HepG2 (cell line): ENCODE measurements at regions not wholly inside any gene's neighbourhood (a gene's known extent, or its start where the extent isn't known, plus 50 kb on each side); places are given as distances from the start of the nearest gene placed in this dataset.
"Not testable (repeated sequence)": the region's sequence is repeated elsewhere in the genome, so short reads cannot be mapped to it uniquely, and the experiment has no call there.

Source experiments
- ATAC-seq: fragments of 200-7000 bp; cut with Tn5 transposase; 3 replicates; pipeline ENCODE4 v1.9.1; 2020; ENCODE audit warnings: mild to moderate bottlenecking, moderate library complexity
- BruUV-seq: library from RNA; stranded (reverse); fragments of 400-500 nt; replicated peaks from 2 replicates; lab custom pipeline; 2021; lab: Mats Ljungman, UMichigan
- CTCF ChIA-PET: fragments of 300-600 bp; formaldehyde crosslinking; extraction: SDS; loops from one replicate; lab custom pipeline; 2021; ENCODE audit warnings: low total read pairs, inconsistent platforms, low intra/inter-chr PET ratio; lab: Yijun Ruan, JAX
- POLR2A ChIA-PET: fragments of 350-600 bp; sonication (Branson Sonifier 250); formaldehyde crosslinking; loops from one replicate; lab custom pipeline; 2020; ENCODE audit warnings: antibody characterized with exemption, inconsistent platforms; lab: Yijun Ruan, JAX
- DNase-seq: peaks from one replicate; pipeline ENCODE4 v3.0.0-alpha.2; 2015; ENCODE audit warnings: low spot score
- FAIRE-seq: peaks from 3 replicates; lab custom pipeline; 2011; peaks lifted over from hg19 to GRCh38; lab: Jason Lieb, UNC
- H2AFZ ChIP-seq: one replicate; pipeline ENCODE4 v1.6.1; 2011; ENCODE audit warnings: low read length, inconsistent platforms
- H3K27ac ChIP-seq: fragments of 300-600 bp; 3 replicates; pipeline ENCODE4 v1.8.0; 2011; ENCODE audit warnings: mixed run types, mild to moderate bottlenecking, mixed read lengths, low read length, inconsistent platforms; ENCODE audit not compliant: insufficient read depth; ENCODE audit errors: extremely low read length
- H3K27me3 ChIP-seq, 2 experiments: fragments of 200-600 bp in 1 of 2; 2 replicates in 1 of 2; 3 replicates in 1 of 2; pipeline versions ENCODE4 v1.6.0 to v1.8.0; 2011; ENCODE audit warnings: low read length in 2 of 2, mild to moderate bottlenecking in 2 of 2, moderate library complexity in 2 of 2, inconsistent platforms in 1 of 2; ENCODE audit not compliant: insufficient read depth in 2 of 2, control insufficient read depth in 1 of 2
- H3K36me3 ChIP-seq, 2 experiments: fragments of 200-600 bp in 1 of 2; replicated peaks in 1 of 2; 2 replicates in 1 of 2; 3 replicates in 1 of 2; pipeline versions ENCODE4 v1.5.1 to v1.8.0; 2011; ENCODE audit warnings: low read length in 2 of 2, inconsistent platforms in 1 of 2; ENCODE audit not compliant: insufficient read depth in 2 of 2, control insufficient read depth in 1 of 2
- H3K4me1 ChIP-seq: 2 replicates; pipeline ENCODE4 v1.5.1; 2012; ENCODE audit warnings: low read length, inconsistent platforms; ENCODE audit not compliant: insufficient read depth
- H3K4me2 ChIP-seq: 2 replicates; pipeline ENCODE4 v1.6.0; 2011; ENCODE audit warnings: low read depth, low read length, inconsistent platforms
- H3K4me3 ChIP-seq, 3 experiments: fragments of 200-600 bp in 1 of 3; sonication (generic), shearing (Covaris generic) in 1 of 3; replicated peaks in 1 of 3; 2 replicates each; pipeline ENCODE4 v1.5.1; 2011 to 2016; ENCODE audit warnings: low read length in 3 of 3, inconsistent platforms in 2 of 3, low read depth in 2 of 3, mild to moderate bottlenecking in 2 of 3, control low read depth in 1 of 3, mixed read lengths in 1 of 3; ENCODE audit not compliant: insufficient read depth in 1 of 3
- H3K79me2 ChIP-seq: one replicate; pipeline ENCODE4 v1.6.1; 2011; ENCODE audit warnings: low read length, inconsistent platforms; ENCODE audit not compliant: insufficient read depth
- H3K9ac ChIP-seq: 2 replicates; pipeline ENCODE4 v1.6.0; 2011; ENCODE audit warnings: mild to moderate bottlenecking, low read depth, low read length, inconsistent platforms; ENCODE audit not compliant: insufficient read depth
- H3K9me3 ChIP-seq: 2 replicates; pipeline ENCODE4 v1.5.1; 2012; ENCODE audit warnings: mild to moderate bottlenecking, low read length
- H4K20me1 ChIP-seq: 2 replicates; pipeline ENCODE4 v1.6.0; 2011; ENCODE audit warnings: inconsistent platforms, mild to moderate bottlenecking, low read length, moderate library complexity; ENCODE audit not compliant: insufficient read depth
- SETDB1 ChIP-seq: sonication (generic); formaldehyde crosslinking; IDR thresholded peaks from 2 replicates; pipeline ENCODE4 v1.5.1; 2020; ENCODE audit warnings: missing genetic modification reagents, mild to moderate bottlenecking, borderline replicate concordance
- WGBS: methylation state at CpG from one replicate; pipeline ENCODE4 v1.1.6; 2017; ENCODE audit warnings: low lambda C conversion rate; 5-methylcytosine and 5-hydroxymethylcytosine counted together
- in situ Hi-C: cut with HindIII; loops from 2 replicates; pipeline ENCODE4 v1.10.0; 2017; ENCODE audit warnings: low pct_unique_long_range_greater_than_20kb; ENCODE audit not compliant: extremely low pct_ligation_motif_present
- intact Hi-C: fragments of 100-400 bp; cut with micrococcal nuclease; formaldehyde crosslinking; loops from one replicate; pipeline ENCODE4 v1.10.0; 2022; ENCODE audit not compliant: unreplicated experiment

DNA sequence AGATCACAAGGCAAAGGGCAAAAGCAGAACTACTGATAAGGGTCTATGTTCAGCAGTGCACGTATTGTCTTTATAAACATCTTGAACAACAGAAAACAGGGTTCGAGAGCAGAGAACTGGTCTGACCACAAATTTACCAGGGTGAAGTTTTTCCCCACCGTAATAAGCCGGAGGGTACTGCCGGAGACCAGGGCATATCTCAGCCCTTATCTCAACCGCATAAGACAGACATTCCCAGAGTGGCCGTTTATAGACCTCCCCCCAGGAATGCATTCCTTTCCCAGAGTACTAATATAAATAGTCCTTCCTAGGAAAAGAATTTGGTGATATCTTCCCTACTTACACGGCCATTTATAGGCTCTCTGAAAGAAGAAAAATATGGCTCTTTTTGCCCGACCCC, 71.0 kb downstream of the UGT2B4 start:
- DNase-seq, H3K4me2 ChIP-seq, H2AFZ ChIP-seq, H3K27me3 ChIP-seq, H3K4me3 ChIP-seq, H3K79me2 ChIP-seq, H3K9me3 ChIP-seq, H3K4me1 ChIP-seq, ATAC-seq, H4K20me1 ChIP-seq, BruUV-seq, H3K9ac ChIP-seq, intact Hi-C loops, H3K36me3 ChIP-seq, in situ Hi-C loops, POLR2A ChIA-PET, FAIRE-seq, CTCF ChIA-PET, H3K27ac ChIP-seq: not testable (repeated sequence)
- TF ChIP-seq SETDB1 (CRISPR knock-in tag) = peak; percentile 91
- 19% methylated on average over 9 of the region's 9 CpGs for WGBS
